OCI-LY7 (cell line): ENCODE measurements at regions not wholly inside any gene's neighbourhood (a gene's known extent, or its start where the extent isn't known, plus 50 kb on each side); places are given as distances from the start of the nearest gene placed in this dataset.

Source experiments
- BruUV-seq: library from RNA; stranded (reverse); fragments of 400-500 nt; replicated peaks from 2 replicates; lab custom pipeline; 2021; lab: Mats Ljungman, UMichigan
- CTCF ChIA-PET: fragments of 300-600 bp; sonication (Branson Sonifier 250); formaldehyde crosslinking; loops from one replicate; lab custom pipeline; 2022; ENCODE audit warnings: antibody characterized with exemption; ENCODE audit not compliant: unreplicated experiment; lab: Charles Lee
- POLR2A ChIA-PET: fragments of 300-600 bp; sonication (Branson Sonifier 250); formaldehyde crosslinking; loops from one replicate; lab custom pipeline; 2022; ENCODE audit warnings: antibody characterized with exemption; lab: Charles Lee
- DNase-seq: peaks from one replicate; pipeline ENCODE4 v3.0.0-alpha.2; 2015; ENCODE audit warnings: low spot score
- H2AFZ ChIP-seq: fragments of 200-600 bp; sonication (generic), shearing (Covaris generic); 2 replicates; pipeline ENCODE4 v1.6.1; 2014; ENCODE audit warnings: mild to moderate bottlenecking, antibody characterized with exemption, low read length, moderate library complexity
- H3K27ac ChIP-seq: fragments of 200-600 bp; sonication (generic); 2 replicates; pipeline ENCODE4 v1.5.1; 2014; ENCODE audit warnings: mixed run types, low read depth, mild to moderate bottlenecking, moderate library complexity, low read length, inconsistent platforms; ENCODE audit not compliant: poor library complexity, severe bottlenecking
- H3K36me3 ChIP-seq: fragments of 200-600 bp; sonication (generic); 2 replicates; pipeline ENCODE4 v1.6.1; 2014; ENCODE audit warnings: mild to moderate bottlenecking, antibody characterized with exemption, low read length, moderate library complexity, mixed read lengths; ENCODE audit not compliant: insufficient read depth
- H3K4me1 ChIP-seq: fragments of 200-600 bp; sonication (generic); 2 replicates; pipeline ENCODE4 v1.5.1; 2014; ENCODE audit warnings: mild to moderate bottlenecking, low read length; ENCODE audit not compliant: insufficient read depth, poor library complexity, severe bottlenecking
- H3K4me2 ChIP-seq: fragments of 200-600 bp; sonication (generic); 2 replicates; pipeline ENCODE4 v1.6.1; 2014; ENCODE audit warnings: mild to moderate bottlenecking, low read length
- H3K4me3 ChIP-seq: fragments of 200-600 bp; sonication (generic); 2 replicates; pipeline ENCODE4 v1.5.1; 2014; ENCODE audit warnings: mild to moderate bottlenecking, low read depth, low read length; ENCODE audit not compliant: poor library complexity, severe bottlenecking
- H3K79me2 ChIP-seq: fragments of 200-600 bp; sonication (generic); 2 replicates; pipeline ENCODE4 v1.6.1; 2016; ENCODE audit warnings: low read depth, mild to moderate bottlenecking, low read length, moderate library complexity, mixed read lengths; ENCODE audit not compliant: insufficient read depth
- H3K9me2 ChIP-seq: fragments of 200-600 bp; sonication (generic); 2 replicates; pipeline ENCODE4 v1.6.1; 2016; ENCODE audit warnings: mild to moderate bottlenecking, low read length, mixed read lengths; ENCODE audit not compliant: insufficient read depth
- H3K9me3 ChIP-seq: fragments of 200-600 bp; sonication (generic); 2 replicates; pipeline ENCODE4 v1.6.1; 2014; ENCODE audit warnings: mild to moderate bottlenecking, mixed run types, low read length, mixed read lengths
- H4K20me1 ChIP-seq: fragments of 200-600 bp; sonication (generic); 2 replicates; pipeline ENCODE4 v1.6.1; 2014; ENCODE audit warnings: mild to moderate bottlenecking, antibody characterized with exemption, low read length, moderate library complexity, mixed read lengths; ENCODE audit not compliant: insufficient read depth
- EZH2phosphoT487 ChIP-seq: fragments of 200-600 bp; sonication (generic); IDR thresholded peaks from 2 replicates; pipeline ENCODE4 v1.6.1; 2018; ENCODE audit warnings: low read depth, borderline replicate concordance, mild to moderate bottlenecking, mixed run types, antibody characterized with exemption, low read length, moderate library complexity, mixed read lengths
- intact Hi-C: fragments of 100-400 bp; cut with micrococcal nuclease; formaldehyde crosslinking; loops from one replicate; pipeline ENCODE4 v1.10.0; 2022; ENCODE audit not compliant: unreplicated experiment
- TF ChIP-seq, protein P1 (sequence below): fragments of 200-600 bp; sonication (generic); conservative IDR thresholded peaks from 2 replicates; pipeline ENCODE4 v1.5.1; 2014; ENCODE audit warnings: mild to moderate bottlenecking, antibody characterized with exemption, low read length, moderate library complexity, mixed read lengths

DNA sequence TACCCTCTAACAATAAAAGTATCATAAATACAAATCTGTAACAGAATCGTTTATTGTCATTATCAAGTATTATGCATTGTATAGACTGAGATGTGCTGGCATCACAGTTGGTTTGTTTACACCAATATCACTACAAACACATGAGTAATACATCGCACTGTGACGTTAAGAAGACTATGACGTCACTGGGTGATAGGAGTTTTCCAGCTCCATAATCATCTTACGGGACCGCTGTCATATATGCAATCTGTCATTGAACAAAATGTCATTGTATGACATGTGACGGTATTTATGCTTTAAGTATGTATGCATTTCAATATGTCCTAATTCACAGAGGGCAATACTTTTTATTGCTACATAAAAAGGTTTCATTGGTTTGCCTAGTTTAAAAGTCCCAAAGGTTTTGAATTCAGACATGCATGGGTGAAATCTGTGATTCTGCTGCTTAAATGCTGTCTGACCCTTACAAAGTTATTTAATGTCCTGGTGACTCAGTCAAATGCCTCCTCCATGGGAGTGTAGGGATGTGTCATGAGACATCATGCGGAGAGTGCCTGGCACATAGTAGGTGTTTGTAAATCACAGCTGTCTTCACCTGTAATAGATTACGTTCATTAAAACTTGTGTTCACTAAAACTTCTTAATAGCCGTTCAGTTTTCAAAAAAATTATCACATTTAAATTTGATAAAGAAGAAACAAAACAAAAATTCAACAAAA lies 160.7 kb upstream of the PDE10A start:
- H3K79me2 ChIP-seq = no peaks in the 10 kb centered on the region
- POLR2A ChIA-PET = interaction anchor here (0.6 kb wide), 1 partner anchor 143 kb away, joined by 3 read pairs; no protein-coding TSS in a partner anchor
- no peak overlapping the region for H3K27ac ChIP-seq
- no peak overlapping the region for H2AFZ ChIP-seq
- intact Hi-C loops = no loop called here
- H3K9me3 ChIP-seq = no peaks in the 10 kb centered on the region
- no peaks in the 10 kb centered on the region for H3K36me3 ChIP-seq
- no peak for DNase-seq
- H3K4me2 ChIP-seq = no peak overlapping the region
- no TSS peak for BruUV-seq
- no peaks in the 10 kb centered on the region for H3K9me2 ChIP-seq
- no peak for TF ChIP-seq EZH2phosphoT487
- TF ChIP-seq, protein P1, sequence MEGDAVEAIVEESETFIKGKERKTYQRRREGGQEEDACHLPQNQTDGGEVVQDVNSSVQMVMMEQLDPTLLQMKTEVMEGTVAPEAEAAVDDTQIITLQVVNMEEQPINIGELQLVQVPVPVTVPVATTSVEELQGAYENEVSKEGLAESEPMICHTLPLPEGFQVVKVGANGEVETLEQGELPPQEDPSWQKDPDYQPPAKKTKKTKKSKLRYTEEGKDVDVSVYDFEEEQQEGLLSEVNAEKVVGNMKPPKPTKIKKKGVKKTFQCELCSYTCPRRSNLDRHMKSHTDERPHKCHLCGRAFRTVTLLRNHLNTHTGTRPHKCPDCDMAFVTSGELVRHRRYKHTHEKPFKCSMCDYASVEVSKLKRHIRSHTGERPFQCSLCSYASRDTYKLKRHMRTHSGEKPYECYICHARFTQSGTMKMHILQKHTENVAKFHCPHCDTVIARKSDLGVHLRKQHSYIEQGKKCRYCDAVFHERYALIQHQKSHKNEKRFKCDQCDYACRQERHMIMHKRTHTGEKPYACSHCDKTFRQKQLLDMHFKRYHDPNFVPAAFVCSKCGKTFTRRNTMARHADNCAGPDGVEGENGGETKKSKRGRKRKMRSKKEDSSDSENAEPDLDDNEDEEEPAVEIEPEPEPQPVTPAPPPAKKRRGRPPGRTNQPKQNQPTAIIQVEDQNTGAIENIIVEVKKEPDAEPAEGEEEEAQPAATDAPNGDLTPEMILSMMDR = no peak
- H4K20me1 ChIP-seq = no peaks in the 10 kb centered on the region
- no peaks in the 10 kb centered on the region for H3K4me1 ChIP-seq
- H3K4me3 ChIP-seq = no peak overlapping the region
- CTCF ChIA-PET = no interaction called here

DNA sequence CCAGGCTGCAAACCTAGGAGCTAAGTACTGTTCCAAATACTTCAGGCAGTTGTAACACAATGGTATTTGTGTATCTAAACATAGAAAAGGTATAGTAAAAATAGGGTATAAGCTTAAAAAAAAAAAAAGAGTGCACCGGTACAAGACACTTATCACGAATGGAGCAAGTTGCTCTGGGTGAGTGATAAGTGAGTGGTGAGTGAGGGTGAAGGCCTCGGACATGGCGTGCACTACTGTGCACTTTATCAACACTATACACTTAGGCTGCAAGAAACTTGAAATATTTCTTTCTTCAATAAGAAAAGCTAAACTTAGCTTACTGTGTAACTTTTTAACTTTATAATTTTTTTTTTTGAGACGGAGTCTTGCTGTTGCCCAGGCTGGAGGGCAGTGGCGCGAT lies 159.5 kb upstream of the PDE10A start:
- no TSS peak for BruUV-seq

DNA sequence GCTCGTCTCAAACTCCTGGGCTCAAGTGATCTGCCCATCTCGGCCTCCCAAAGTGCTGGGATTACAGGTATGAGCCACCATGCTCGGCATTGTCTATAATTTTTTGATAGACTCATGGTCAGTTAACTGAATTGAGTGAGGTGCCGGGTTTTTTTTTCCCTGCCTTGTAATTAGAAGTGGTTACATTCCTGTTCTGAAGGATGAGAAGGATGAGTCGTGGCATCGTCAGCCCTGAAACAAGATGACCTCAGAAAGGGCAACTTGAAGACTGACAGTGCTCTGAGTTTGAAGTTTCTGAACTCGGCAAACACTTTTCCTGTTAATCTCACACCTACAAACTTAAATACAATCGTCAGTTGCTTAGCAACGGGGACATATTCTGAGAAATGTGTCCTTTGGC lies 158.7 kb upstream of the PDE10A start:
- no peaks in the 10 kb centered on the region for H3K9me2 ChIP-seq
- no peak overlapping the region for H3K27ac ChIP-seq
- H2AFZ ChIP-seq = no peak overlapping the region
- no peaks in the 10 kb centered on the region for H3K9me3 ChIP-seq
- H4K20me1 ChIP-seq = no peaks in the 10 kb centered on the region
- no peaks in the 10 kb centered on the region for H3K36me3 ChIP-seq
- ChIA-PET POLR2A (no interaction called here), CTCF (no interaction called here)
- intact Hi-C loops = no loop called here
- TF ChIP-seq EZH2phosphoT487 = no peak
- TF ChIP-seq, protein P1 = no peak
- BruUV-seq = no TSS peak
- DNase-seq = no peak
- H3K4me3 ChIP-seq = no peak overlapping the region
- H3K4me1 ChIP-seq = no peaks in the 10 kb centered on the region
- H3K4me2 ChIP-seq = no peak overlapping the region
- no peaks in the 10 kb centered on the region for H3K79me2 ChIP-seq

More for the DNA sequence above, 159.5 kb upstream of the PDE10A start:
- DNase-seq = no peak
- Histone ChIP-seq H3K4me1 (no peaks in the 10 kb centered on the region), H3K9me3 (no peaks in the 10 kb centered on the region), H3K9me2 (no peaks in the 10 kb centered on the region), H3K79me2 (no peaks in the 10 kb centered on the region), H3K4me3 (no peak overlapping the region), H2AFZ (no peak overlapping the region), H3K27ac (no peak overlapping the region), H3K4me2 (no peak overlapping the region), H3K36me3 (no peaks in the 10 kb centered on the region), H4K20me1 (no peaks in the 10 kb centered on the region)
- CTCF ChIA-PET = no interaction called here
- POLR2A ChIA-PET = no interaction called here
- intact Hi-C loops = no loop called here
- TF ChIP-seq, protein P1 = no peak
- no peak for TF ChIP-seq EZH2phosphoT487
